HEK293T (cell line): ENCODE measurements at regions not wholly inside any gene's neighbourhood (a gene's known extent, or its start where the extent isn't known, plus 50 kb on each side); places are given as distances from the start of the nearest gene placed in this dataset.

ENCODE experiments used
- BHLHE40 ChIP-seq: fragments of 450-650 bp; IDR thresholded peaks from 2 replicates; pipeline ENCODE4 v1.6.1; 2016; ENCODE audit warnings: mild to moderate bottlenecking, moderate library complexity, borderline replicate concordance
- FOXA1 ChIP-seq: fragments of 450-650 bp; IDR thresholded peaks from 2 replicates; pipeline ENCODE4 v1.6.1; 2016; ENCODE audit warnings: mild to moderate bottlenecking
- FOXK2 ChIP-seq: fragments of 450-650 bp; IDR thresholded peaks from 2 replicates; pipeline ENCODE4 v1.6.1; 2016; ENCODE audit warnings: mild to moderate bottlenecking
- FOXM1 ChIP-seq: fragments of 450-650 bp; IDR thresholded peaks from 2 replicates; pipeline ENCODE4 v1.6.1; 2017; ENCODE audit warnings: mild to moderate bottlenecking, borderline replicate concordance
- HDGF ChIP-seq: fragments of 450-650 bp; IDR thresholded peaks from 2 replicates; pipeline ENCODE4 v1.6.1; 2017; ENCODE audit warnings: antibody characterized with exemption, borderline replicate concordance
- L3MBTL2 ChIP-seq: fragments of 450-650 bp; conservative IDR thresholded peaks from 2 replicates; pipeline ENCODE4 v1.6.1; 2016; ENCODE audit warnings: mild to moderate bottlenecking
- LEF1 ChIP-seq: fragments of 450-650 bp; IDR thresholded peaks from 2 replicates; pipeline ENCODE4 v1.6.1; 2017; ENCODE audit warnings: mild to moderate bottlenecking, borderline replicate concordance
- NFRKB ChIP-seq: fragments of 450-650 bp; IDR thresholded peaks from 2 replicates; pipeline ENCODE4 v1.6.1; 2016; ENCODE audit warnings: mild to moderate bottlenecking, moderate library complexity
- SP1 ChIP-seq: fragments of 450-650 bp; IDR thresholded peaks from 2 replicates; pipeline ENCODE4 v1.6.1; 2017
- SUZ12 ChIP-seq: fragments of 450-650 bp; IDR thresholded peaks from 2 replicates; pipeline ENCODE4 v1.6.1; 2016; ENCODE audit warnings: mild to moderate bottlenecking
- TARDBP ChIP-seq: fragments of 450-650 bp; IDR thresholded peaks from 2 replicates; pipeline ENCODE4 v1.6.1; 2016
- ZNF384 ChIP-seq: fragments of 450-650 bp; IDR thresholded peaks from 2 replicates; pipeline ENCODE4 v1.6.1; 2016
- TF ChIP-seq, protein P1 (sequence below): fragments of 450-650 bp; IDR thresholded peaks from 2 replicates; pipeline ENCODE4 v1.6.1; 2016

GRCh38 chr10:29753283-29753682 lies 118.5 kb upstream of the SVIL start:
- TF ChIP-seq SP1 (no peak), FOXK2 (no peak), LEF1 (no peak), TARDBP (no peak), HDGF (no peak), FOXM1 (no peak), SUZ12 (no peak), BHLHE40 (no peak), L3MBTL2 (no peak), FOXA1 (no peak), NFRKB (no peak), ZNF384 (no peak)
- TF ChIP-seq, protein P1, sequence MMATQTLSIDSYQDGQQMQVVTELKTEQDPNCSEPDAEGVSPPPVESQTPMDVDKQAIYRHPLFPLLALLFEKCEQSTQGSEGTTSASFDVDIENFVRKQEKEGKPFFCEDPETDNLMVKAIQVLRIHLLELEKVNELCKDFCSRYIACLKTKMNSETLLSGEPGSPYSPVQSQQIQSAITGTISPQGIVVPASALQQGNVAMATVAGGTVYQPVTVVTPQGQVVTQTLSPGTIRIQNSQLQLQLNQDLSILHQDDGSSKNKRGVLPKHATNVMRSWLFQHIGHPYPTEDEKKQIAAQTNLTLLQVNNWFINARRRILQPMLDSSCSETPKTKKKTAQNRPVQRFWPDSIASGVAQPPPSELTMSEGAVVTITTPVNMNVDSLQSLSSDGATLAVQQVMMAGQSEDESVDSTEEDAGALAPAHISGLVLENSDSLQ = no peak
